Ammon's horn (tissue), 1 donor: ENCODE measurements at regions not wholly inside any gene's neighbourhood (a gene's known extent, or its start where the extent isn't known, plus 50 kb on each side); places are given as distances from the start of the nearest gene placed in this dataset.

Experiments
- DNase-seq: peaks from one replicate; pipeline ENCODE4 v3.0.0-alpha.2; 2016; ENCODE audit warnings: low spot score

- DNase-seq, result no peak
These were observed 85.8 kb upstream of the PRNP start for GRCh38 chr20:4600308-4601014.

GRCh38 chr20:4597215-4597614, 89.0 kb upstream of the PRNP start:
- DNase-seq, result no peak

- no peak for DNase-seq
These were observed 93.1 kb upstream of the PRNP start for GRCh38 chr20:4593149-4593525.

GRCh38 chr20:4592316-4593148, 93.7 kb upstream of the PRNP start:
- DNase-seq, result no peak

GRCh38 chr20:4591975-4592315, 94.3 kb upstream of the PRNP start:
- no peak for DNase-seq

- DNase-seq, result no peak
These were observed 100.5 kb upstream of the PRNP start for GRCh38 chr20:4585758-4586157.

GRCh38 chr20:4585104-4585753, 101.0 kb upstream of the PRNP start:
- no peak for DNase-seq

- DNase-seq, result no peak
These were observed 101.7 kb upstream of the PRNP start for GRCh38 chr20:4584510-4584909.

GRCh38 chr20:4581838-4582237, 104.4 kb upstream of the PRNP start:
- no peak for DNase-seq

- DNase-seq, result no peak
These were observed 107.9 kb upstream of the PRNP start for GRCh38 chr20:4578375-4578774.

GRCh38 chr20:4574356-4574690, 111.9 kb upstream of the PRNP start:
- DNase-seq, result no peak

GRCh38 chr20:4573564-4574355, 112.5 kb upstream of the PRNP start:
- no peak for DNase-seq

GRCh38 chr20:4571759-4572531, 114.3 kb upstream of the PRNP start:
- DNase-seq, result no peak

- DNase-seq, result no peak
These were observed 116.4 kb upstream of the PRNP start for GRCh38 chr20:4569865-4570264.

- no peak for DNase-seq
These were observed 117.2 kb upstream of the PRNP start for GRCh38 chr20:4569092-4569491.

- DNase-seq, result no peak
These were observed 117.8 kb upstream of the PRNP start for GRCh38 chr20:4568361-4568959.

- DNase-seq, result no peak
These were observed 119.1 kb upstream of the PRNP start for GRCh38 chr20:4567170-4567569.

GRCh38 chr20:4563534-4563933, 122.7 kb upstream of the PRNP start:
- DNase-seq, result no peak

- no peak for DNase-seq
These were observed 123.2 kb upstream of the PRNP start for GRCh38 chr20:4563031-4563430.

- DNase-seq, result no peak
These were observed 125.6 kb upstream of the PRNP start for GRCh38 chr20:4560667-4561066.

GRCh38 chr20:4559906-4560305, 126.3 kb upstream of the PRNP start:
- no peak for DNase-seq
